ENCODE measurements at regions not wholly inside any gene's neighbourhood (a gene's known extent, or its start where the extent isn't known, plus 50 kb on each side); places are given as distances from the start of the nearest gene placed in this dataset.

DNA sequence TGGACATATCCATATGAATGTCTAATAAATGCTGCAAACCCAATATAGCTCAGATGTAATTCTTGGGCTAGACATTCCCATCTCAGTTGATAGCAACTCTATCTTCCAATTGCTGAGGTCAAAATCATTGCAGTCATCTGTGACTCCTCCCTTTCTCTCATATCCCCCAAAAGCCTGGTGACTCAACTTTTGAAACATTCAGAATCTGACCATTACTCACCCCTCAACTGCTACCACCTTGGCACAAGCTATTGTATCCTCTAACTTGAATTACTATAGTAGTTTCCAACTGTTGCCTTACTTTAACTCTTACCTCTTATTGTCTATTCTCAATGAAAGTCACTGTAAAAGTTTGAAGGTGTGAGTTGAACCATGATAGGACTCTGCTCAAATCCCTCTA is 600.1 kb upstream of the RGMB start (continued):
- TF ChIP-seq, protein P1, sequence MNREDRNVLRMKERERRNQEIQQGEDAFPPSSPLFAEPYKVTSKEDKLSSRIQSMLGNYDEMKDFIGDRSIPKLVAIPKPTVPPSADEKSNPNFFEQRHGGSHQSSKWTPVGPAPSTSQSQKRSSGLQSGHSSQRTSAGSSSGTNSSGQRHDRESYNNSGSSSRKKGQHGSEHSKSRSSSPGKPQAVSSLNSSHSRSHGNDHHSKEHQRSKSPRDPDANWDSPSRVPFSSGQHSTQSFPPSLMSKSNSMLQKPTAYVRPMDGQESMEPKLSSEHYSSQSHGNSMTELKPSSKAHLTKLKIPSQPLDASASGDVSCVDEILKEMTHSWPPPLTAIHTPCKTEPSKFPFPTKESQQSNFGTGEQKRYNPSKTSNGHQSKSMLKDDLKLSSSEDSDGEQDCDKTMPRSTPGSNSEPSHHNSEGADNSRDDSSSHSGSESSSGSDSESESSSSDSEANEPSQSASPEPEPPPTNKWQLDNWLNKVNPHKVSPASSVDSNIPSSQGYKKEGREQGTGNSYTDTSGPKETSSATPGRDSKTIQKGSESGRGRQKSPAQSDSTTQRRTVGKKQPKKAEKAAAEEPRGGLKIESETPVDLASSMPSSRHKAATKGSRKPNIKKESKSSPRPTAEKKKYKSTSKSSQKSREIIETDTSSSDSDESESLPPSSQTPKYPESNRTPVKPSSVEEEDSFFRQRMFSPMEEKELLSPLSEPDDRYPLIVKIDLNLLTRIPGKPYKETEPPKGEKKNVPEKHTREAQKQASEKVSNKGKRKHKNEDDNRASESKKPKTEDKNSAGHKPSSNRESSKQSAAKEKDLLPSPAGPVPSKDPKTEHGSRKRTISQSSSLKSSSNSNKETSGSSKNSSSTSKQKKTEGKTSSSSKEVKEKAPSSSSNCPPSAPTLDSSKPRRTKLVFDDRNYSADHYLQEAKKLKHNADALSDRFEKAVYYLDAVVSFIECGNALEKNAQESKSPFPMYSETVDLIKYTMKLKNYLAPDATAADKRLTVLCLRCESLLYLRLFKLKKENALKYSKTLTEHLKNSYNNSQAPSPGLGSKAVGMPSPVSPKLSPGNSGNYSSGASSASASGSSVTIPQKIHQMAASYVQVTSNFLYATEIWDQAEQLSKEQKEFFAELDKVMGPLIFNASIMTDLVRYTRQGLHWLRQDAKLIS (CRISPR knock-in tag; IDR thresholded peaks at IDR 0.05; ENCODE audit: borderline replicate concordance): no peak
- TF ChIP-seq, protein P2, sequence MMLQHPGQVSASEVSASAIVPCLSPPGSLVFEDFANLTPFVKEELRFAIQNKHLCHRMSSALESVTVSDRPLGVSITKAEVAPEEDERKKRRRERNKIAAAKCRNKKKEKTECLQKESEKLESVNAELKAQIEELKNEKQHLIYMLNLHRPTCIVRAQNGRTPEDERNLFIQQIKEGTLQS (CRISPR knock-in tag; conservative IDR thresholded peaks at IDR 0.05): no peak
- no peak for TF ChIP-seq ZNF671 (CRISPR knock-in tag; IDR thresholded peaks at IDR 0.05)
- TF ChIP-seq FOXJ3 (CRISPR knock-in tag; IDR thresholded peaks at IDR 0.05; ENCODE audit: borderline replicate concordance): no peak
- no peak for TF ChIP-seq SOX15 (CRISPR knock-in tag; IDR thresholded peaks at IDR 0.05)
- TF ChIP-seq GRHL2 (CRISPR knock-in tag; IDR thresholded peaks at IDR 0.05; ENCODE audit: insufficient replicate concordance, severe bottlenecking): no peak
- no peak for TF ChIP-seq IRF2 (CRISPR knock-in tag; IDR thresholded peaks at IDR 0.05; ENCODE audit: borderline replicate concordance, low read depth)

DNA sequence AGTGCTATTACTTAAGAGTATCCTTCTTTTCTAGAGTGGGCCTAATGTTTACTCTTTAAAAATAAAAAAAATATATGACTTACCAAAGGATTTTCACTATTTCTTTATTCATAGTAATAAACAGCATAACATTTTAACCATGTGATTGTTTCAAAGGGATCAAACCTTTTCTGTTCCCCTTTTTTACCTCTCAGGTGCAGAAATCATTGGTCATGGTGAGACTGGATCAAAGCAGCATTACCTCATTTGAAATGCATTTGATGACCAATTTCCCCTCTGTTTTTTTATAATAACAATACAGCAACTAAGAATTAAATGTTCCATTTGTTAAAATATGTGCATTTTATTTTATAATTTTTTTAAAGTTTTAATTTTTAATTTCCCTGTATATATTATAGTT is 598.0 kb upstream of the RGMB start:
- peaks cover 17% of the 10 kb centered on the region for H3K9me3 Mint-ChIP-seq
- ChIA-PET POLR2A (no interaction called here), CTCF (no interaction called here)
- TF ChIP-seq CREB1 (CRISPR knock-in tag; IDR thresholded peaks at IDR 0.05) (no peak), ZNF121 (CRISPR knock-in tag; IDR thresholded peaks at IDR 0.05) (no peak), RELA (CRISPR knock-in tag; IDR thresholded peaks at IDR 0.05; ENCODE audit: borderline replicate concordance) (no peak), ETV6 (CRISPR knock-in tag; IDR thresholded peaks at IDR 0.05) (no peak), TEAD4 (CRISPR knock-in tag; IDR thresholded peaks at IDR 0.05) (no peak)
- TF ChIP-seq, protein P3, sequence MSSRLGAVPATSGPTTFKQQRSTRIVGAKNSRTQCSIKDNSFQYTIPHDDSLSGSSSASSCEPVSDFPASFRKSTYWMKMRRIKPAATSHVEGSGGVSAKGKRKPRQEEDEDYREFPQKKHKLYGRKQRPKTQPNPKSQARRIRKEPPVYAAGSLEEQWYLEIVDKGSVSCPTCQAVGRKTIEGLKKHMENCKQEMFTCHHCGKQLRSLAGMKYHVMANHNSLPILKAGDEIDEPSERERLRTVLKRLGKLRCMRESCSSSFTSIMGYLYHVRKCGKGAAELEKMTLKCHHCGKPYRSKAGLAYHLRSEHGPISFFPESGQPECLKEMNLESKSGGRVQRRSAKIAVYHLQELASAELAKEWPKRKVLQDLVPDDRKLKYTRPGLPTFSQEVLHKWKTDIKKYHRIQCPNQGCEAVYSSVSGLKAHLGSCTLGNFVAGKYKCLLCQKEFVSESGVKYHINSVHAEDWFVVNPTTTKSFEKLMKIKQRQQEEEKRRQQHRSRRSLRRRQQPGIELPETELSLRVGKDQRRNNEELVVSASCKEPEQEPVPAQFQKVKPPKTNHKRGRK (CRISPR knock-in tag; IDR thresholded peaks at IDR 0.05; ENCODE audit: borderline replicate concordance): no peak
- no peak overlapping the region for H3K27ac Mint-ChIP-seq
- peaks cover 3% of the 10 kb centered on the region; the same call in 1 of the 2 replicates for H3K36me3 Mint-ChIP-seq
- no peak for DNase-seq (ENCODE audit: low spot score)
- H3K27me3 Mint-ChIP-seq (ENCODE audit: low read depth): no peaks in the 10 kb centered on the region
- H3K4me1 Mint-ChIP-seq: peaks cover 3% of the 10 kb centered on the region; the same call in 1 of the 2 replicates
- ATAC-seq: no peak
- H3K4me3 Mint-ChIP-seq: no peak overlapping the region

DNA sequence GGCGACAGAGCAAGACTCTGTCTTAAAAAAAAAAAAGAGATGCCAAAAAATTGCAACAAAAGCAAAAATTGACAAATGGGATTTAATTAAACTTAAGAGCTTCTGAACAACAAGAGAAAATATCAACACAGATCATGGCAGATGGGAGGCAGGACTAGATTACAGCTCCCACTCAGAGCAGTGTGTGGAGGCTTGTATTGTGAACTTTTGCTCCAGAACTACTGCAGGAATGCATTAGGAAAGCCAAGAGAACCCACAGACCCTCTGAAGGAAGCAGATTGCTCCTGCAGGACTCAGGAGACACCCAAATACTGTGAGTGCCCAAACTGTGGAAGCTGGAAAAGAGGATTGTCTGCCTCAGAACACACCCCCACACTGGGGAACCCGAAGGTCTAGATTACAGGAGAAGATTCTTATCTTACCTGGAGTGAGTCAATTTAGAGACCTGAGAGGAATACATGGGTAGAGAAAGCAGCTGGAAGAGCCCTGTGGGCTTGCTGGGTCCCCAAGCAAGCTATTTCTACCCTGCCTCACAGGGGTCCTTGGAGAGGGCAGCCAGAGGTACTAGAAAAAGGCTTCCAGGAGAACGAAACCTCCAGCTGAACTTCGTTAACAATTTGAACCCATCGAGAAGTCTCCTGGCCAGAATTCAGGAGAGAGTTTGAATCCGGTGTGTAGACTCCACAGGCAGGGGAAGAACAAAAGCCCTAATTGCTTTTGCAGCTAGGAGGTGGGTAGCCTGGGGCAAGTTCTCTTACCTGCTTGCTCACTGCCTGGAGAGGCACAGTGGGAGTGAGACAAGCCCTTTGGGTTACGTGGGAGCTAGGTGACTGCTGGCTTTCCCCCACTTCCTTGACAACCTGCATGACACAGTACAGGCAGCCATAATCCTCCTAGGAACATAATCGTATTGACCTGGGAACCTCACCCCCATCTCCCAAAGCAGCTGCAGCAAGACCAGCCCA is 593.4 kb upstream of the RGMB start:
- Mint-ChIP-seq H3K4me3 (no peak overlapping the region), H3K27me3 (ENCODE audit: low read depth) (no peaks in the 10 kb centered on the region), H3K4me1 (no peaks in the 10 kb centered on the region), H3K9me3 (peaks cover 59% of the 10 kb centered on the region), H3K36me3 (peaks cover 15% of the 10 kb centered on the region), H3K27ac (no peak overlapping the region)
- CTCF ChIA-PET: no interaction called here
- POLR2A ChIA-PET: no interaction called here
- DNase-seq (ENCODE audit: low spot score) (no peak), ATAC-seq (no peak)
- TF ChIP-seq, protein P4, sequence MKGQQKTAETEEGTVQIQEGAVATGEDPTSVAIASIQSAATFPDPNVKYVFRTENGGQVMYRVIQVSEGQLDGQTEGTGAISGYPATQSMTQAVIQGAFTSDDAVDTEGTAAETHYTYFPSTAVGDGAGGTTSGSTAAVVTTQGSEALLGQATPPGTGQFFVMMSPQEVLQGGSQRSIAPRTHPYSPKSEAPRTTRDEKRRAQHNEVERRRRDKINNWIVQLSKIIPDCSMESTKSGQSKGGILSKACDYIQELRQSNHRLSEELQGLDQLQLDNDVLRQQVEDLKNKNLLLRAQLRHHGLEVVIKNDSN (CRISPR knock-in tag; IDR thresholded peaks at IDR 0.05): no peak

Data from WTC11 (cell line).